Thymus (tissue), 11 donors: ENCODE measurements at regions not wholly inside any gene's neighbourhood (a gene's known extent, or its start where the extent isn't known, plus 50 kb on each side); places are given as distances from the start of the nearest gene placed in this dataset.
A peak's percentile ranks its signal among the peaks of the same experiment; 100 is the strongest.

Source experiments
- DNase-seq, 9 donors: peaks; one replicate each; pipeline ENCODE4 v3.0.0-alpha.2; 2013; ENCODE audit warnings: low spot score in 9 of 9, low read depth in 6 of 9, missing footprints in 1 of 9
- H3K27ac ChIP-seq, 2 donors: one replicate each; pipeline ENCODE4 v1.5.1; 2013; ENCODE audit warnings: control low read depth in 1 of 2, low read depth in 1 of 2, low read length in 1 of 2, mild to moderate bottlenecking in 1 of 2, moderate library complexity in 1 of 2
- H3K27me3 ChIP-seq, 2 donors: one replicate each; pipeline ENCODE4 v1.5.1; 2013; ENCODE audit warnings: low read length in 1 of 2; ENCODE audit not compliant: control insufficient read depth in 2 of 2, insufficient read depth in 1 of 2
- H3K36me3 ChIP-seq, 2 donors: one replicate each; pipeline ENCODE4 v1.5.1; 2013; ENCODE audit warnings: low read length in 1 of 2, mild to moderate bottlenecking in 1 of 2, moderate library complexity in 1 of 2; ENCODE audit not compliant: control insufficient read depth in 2 of 2, insufficient read depth in 2 of 2
- H3K4me1 ChIP-seq, 2 donors: one replicate each; pipeline ENCODE4 v1.5.1; 2013; ENCODE audit warnings: low read length in 2 of 2; ENCODE audit not compliant: control insufficient read depth in 2 of 2, insufficient read depth in 2 of 2
- H3K4me3 ChIP-seq, 2 donors: one replicate each; pipeline ENCODE4 v1.5.1; 2013; ENCODE audit warnings: low read length in 2 of 2, control low read depth in 1 of 2, mild to moderate bottlenecking in 1 of 2
- H3K9me3 ChIP-seq, 2 donors: one replicate each; pipeline ENCODE4 v1.5.1; 2013; ENCODE audit warnings: low read length in 1 of 2, mild to moderate bottlenecking in 1 of 2; ENCODE audit not compliant: control insufficient read depth in 2 of 2, insufficient read depth in 1 of 2
- WGBS: extraction: QIAGEN DNeasy Blood & Tissue Kit; methylation state at CpG from one replicate; pipeline ENCODE4 v1.1.7; 2013; 5-methylcytosine and 5-hydroxymethylcytosine counted together
- donor health status: healthy.

DNA sequence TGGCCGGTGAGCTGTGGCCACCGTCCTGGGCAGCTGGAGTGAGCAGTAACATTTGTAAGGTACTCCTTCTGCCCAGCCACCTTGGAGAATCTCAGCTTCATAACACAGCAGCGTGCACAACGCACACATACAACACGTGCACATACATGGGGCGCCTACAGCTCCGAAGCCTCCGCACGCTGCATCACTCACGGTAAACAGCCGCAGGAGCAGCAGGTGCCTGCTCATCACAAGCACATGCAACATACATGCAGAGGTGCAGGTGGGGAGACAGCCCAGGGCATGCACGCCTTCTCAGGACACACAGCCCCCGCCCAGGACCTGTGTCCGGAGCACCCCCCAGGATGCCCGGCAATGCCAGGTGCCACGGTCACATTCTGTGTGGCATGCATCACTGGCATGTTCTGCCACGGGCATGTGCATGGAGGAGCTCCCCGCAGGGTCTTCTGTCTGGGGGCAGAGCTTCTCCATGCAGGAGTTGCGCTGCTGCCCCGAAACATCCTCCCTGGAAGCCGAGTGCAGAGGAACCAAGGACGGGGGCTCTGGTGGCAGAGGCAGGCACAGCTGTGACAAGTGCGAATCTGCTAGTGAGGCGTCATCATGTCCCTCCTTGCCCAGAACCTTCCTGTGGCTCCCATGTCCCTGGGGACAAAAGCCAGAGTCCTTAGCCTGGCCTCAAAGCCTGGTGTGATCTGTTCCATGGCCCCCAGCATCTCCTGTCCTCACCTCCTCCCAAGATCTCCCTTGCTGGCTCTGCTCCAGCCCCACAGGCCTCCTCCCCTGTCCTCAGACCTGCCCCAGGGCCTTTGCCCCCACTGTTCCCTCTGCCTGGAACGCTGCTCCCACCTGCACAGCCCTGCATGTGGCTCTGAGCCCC is 184.0 kb upstream of the GSE1 start:
- Histone ChIP-seq H3K9me3 (peaks cover 0 to 4% of the 10 kb centered on the region in 2 donors), H3K27me3 (no peaks in the 10 kb centered on the region), H3K4me1 (peaks cover 16 to 73% of the 10 kb centered on the region in 2 donors), H3K36me3 (no peaks in the 10 kb centered on the region), H3K4me3 (no peak overlapping the region), H3K27ac (no peak overlapping the region)
- WGBS, result 96% methylated on average over 25 of the region's 25 CpGs
- no peak for DNase-seq

DNA sequence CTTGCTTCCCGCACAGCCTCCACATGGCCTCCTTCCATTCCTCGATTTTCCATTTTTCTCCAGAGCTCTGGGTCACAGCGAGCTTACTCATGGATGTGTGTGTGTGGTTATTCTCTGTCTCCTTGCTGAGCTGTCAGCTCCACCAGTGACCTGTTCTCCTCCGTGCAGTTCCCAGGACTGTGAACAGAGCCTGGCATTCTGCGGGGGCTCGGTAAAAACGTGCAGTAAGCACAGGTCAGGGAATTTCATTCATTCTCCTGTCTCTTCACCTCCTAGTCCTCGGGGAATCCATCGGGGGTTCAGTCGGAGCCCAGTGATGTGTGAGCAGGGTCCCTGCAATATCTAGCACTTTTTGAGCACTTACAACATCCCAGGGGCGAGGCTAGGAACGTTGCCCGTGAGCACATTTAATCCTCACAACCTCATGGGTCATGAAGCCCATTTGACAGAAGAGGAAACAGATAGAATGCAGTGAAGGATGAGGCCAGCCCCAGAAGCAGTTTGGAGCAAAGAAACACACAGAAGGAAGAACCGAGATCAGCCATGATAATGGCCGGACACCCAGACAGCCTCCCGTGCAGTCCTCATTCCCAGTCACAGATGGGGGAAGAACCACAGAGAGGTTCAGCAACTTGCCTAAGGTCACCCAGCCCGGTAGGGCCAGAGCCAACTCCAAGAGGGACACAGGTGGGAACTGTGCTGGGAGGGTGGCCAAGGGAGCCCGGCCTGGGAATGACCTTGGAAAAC is 183.2 kb upstream of the GSE1 start:
- no peaks in the 10 kb centered on the region for H3K27me3 ChIP-seq
- H3K4me3 ChIP-seq, result no peak overlapping the region
- no peaks in the 10 kb centered on the region for H3K36me3 ChIP-seq
- no peak overlapping the region for H3K27ac ChIP-seq
- H3K4me1 ChIP-seq, result peaks cover 14 to 73% of the 10 kb centered on the region in 2 donors
- WGBS, result 91% methylated on average over 18 of the region's 18 CpGs
- DNase-seq, result no peak
- H3K9me3 ChIP-seq, result peaks cover 0 to under 1% of the 10 kb centered on the region in 2 donors

DNA sequence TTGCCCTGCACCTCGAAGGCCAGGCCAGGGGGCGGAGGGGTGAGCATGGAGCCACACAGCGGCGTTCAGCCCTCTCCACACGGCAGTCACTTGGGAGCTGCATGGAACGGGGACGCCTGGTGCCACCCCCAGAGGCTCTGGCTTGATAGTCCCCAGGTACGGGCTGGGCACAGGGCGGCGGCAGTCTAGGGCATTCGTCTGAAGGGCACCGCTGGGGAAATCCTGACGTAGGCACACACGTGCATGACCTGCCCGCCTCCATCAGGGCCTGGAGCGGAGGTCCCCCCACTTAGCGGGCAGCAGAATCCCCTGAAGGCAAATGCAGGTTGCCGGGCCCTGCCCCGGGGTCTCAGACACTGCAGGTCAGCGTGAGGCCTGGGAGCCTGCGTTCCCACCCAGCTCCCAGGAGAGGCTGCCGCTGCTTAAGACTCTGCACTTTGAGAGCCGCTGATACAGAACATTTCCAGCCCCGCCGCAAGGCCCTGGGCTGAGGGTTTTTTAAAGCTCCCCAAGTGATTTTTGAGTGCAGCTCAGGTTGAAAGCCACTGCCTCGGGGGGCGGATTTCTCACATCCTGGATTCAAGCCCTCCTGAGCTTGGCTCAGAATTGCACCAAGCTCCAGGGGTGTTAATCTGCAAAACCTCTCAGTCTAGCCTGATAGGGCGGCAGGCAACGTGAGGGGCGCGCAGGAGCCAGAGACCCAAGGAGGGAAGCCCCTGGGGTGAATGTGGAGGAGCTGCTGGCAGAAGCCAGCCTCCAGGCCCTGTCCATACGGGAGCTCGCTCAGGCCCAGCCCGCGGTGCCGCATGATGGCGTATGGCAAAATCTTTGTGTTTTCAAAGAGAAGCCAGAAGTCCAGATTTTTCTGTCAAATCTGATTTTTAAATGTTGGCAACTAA is 182.3 kb upstream of the GSE1 start:
- Histone ChIP-seq H3K36me3 (no peaks in the 10 kb centered on the region), H3K9me3 (no peaks in the 10 kb centered on the region), H3K27ac (no peak overlapping the region), H3K27me3 (no peaks in the 10 kb centered on the region), H3K4me3 (no peak overlapping the region), H3K4me1 (peaks cover 16 to 75% of the 10 kb centered on the region in 2 donors)
- no peak for DNase-seq
- WGBS, result 94% methylated on average over 37 of the region's 37 CpGs

DNA sequence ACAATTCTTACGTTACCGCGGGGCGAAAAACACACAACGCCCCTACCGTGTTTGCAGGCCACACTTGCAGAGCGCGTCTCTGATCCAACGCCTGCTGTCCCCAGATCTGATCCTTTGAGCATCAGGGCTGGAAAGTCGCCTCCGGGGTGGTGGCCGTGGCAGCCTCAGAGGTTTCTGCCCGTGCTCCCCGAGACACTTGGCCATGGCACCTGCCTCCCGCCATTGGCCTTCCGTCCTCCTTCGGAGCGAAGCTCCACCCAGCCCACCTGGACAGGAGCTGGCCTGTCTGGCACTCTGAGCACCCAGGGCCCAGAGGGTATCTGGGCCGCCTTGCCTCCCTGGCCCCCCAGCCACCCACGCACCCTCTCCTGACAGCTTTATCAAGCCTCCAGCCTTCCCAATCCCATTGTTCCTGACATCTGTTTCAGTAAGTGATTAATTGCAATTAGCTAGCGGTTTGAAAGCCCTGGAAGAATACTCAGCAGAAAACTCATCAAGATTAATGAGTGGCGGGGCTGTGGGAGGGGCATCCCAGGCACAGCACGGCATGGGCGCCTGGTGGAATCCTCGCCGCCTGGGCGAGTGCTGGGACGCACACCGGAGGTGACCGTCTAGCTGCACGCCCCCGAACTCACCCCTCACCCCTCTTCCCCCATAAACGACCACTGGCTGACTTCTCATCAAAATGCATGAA is 181.5 kb upstream of the GSE1 start:
- Histone ChIP-seq H3K4me3 (no peak overlapping the region), H3K27ac (no peak overlapping the region), H3K27me3 (no peaks in the 10 kb centered on the region), H3K9me3 (no peaks in the 10 kb centered on the region), H3K36me3 (no peaks in the 10 kb centered on the region), H3K4me1 (peaks cover 24 to 83% of the 10 kb centered on the region in 2 donors)
- WGBS, result 95% methylated on average over 33 of the region's 33 CpGs
- DNase-seq, result no peak

GRCh38 chr16:85432606-85433005 is 180.5 kb upstream of the GSE1 start:
- Histone ChIP-seq H3K27me3 (no peaks in the 10 kb centered on the region), H3K36me3 (no peaks in the 10 kb centered on the region), H3K9me3 (no peaks in the 10 kb centered on the region), H3K4me1 (peaks cover 35 to 94% of the 10 kb centered on the region in 2 donors), H3K27ac (no peak overlapping the region), H3K4me3 (no peak overlapping the region)
- WGBS, result 97% methylated on average over 6 of the region's 6 CpGs
- DNase-seq, result no peak

- Histone ChIP-seq H3K4me1 (peaks cover 36 to 94% of the 10 kb centered on the region in 2 donors), H3K9me3 (no peaks in the 10 kb centered on the region), H3K27ac (no peak overlapping the region), H3K36me3 (no peaks in the 10 kb centered on the region), H3K4me3 (no peak overlapping the region), H3K27me3 (no peaks in the 10 kb centered on the region)
- no peak for DNase-seq
- WGBS, result 98% methylated on average over 1 of the region's 1 CpG
Measured at GRCh38 chr16:85433477-85433876, 179.6 kb upstream of the GSE1 start.

- Histone ChIP-seq H3K9me3 (no peaks in the 10 kb centered on the region), H3K27me3 (no peaks in the 10 kb centered on the region), H3K4me3 (no peak overlapping the region), H3K36me3 (no peaks in the 10 kb centered on the region), H3K4me1 (peaks cover 47 to 95% of the 10 kb centered on the region in 2 donors), H3K27ac (peak overlapping the region; percentile 88 to 92)
- WGBS, result 19% methylated on average over 8 of the region's 8 CpGs
- peak in 7 of 9 donors; percentile 66 to 94 (median 86) for DNase-seq
Measured at GRCh38 chr16:85435286-85435685, 177.8 kb upstream of the GSE1 start.

GRCh38 chr16:85435700-85436099 is 177.4 kb upstream of the GSE1 start:
- Histone ChIP-seq H3K27ac (peak overlapping the region in 1 of 2 donors; percentile 92), H3K9me3 (no peaks in the 10 kb centered on the region), H3K36me3 (no peaks in the 10 kb centered on the region), H3K4me3 (no peak overlapping the region), H3K27me3 (no peaks in the 10 kb centered on the region), H3K4me1 (peaks cover 47 to 95% of the 10 kb centered on the region in 2 donors)
- WGBS, result 81% methylated on average over 7 of the region's 7 CpGs
- peak in 1 of 9 donors; percentile 60 for DNase-seq
